HG02678 (cell line): ENCODE measurements at regions not wholly inside any gene's neighbourhood (a gene's known extent, or its start where the extent isn't known, plus 50 kb on each side); places are given as distances from the start of the nearest gene placed in this dataset.
"Not testable (repeated sequence)": the region's sequence is repeated elsewhere in the genome, so short reads cannot be mapped to it uniquely, and the experiment has no call there.

Source experiments
- ATAC-seq: cut with Tn5 transposase; IDR thresholded peaks from one replicate; pipeline ENCODE4 v1.9.1; 2021; ENCODE audit warnings: mild to moderate bottlenecking, moderate library complexity; ENCODE audit not compliant: unreplicated experiment

- ATAC-seq = not testable (repeated sequence)
Observed at GRCh38 chr18:30839056-30839561, 203.4 kb downstream of the DSC3 start.

GRCh38 chr18:30828700-30829099 is 213.8 kb downstream of the DSC3 start:
- no peak for ATAC-seq

DNA sequence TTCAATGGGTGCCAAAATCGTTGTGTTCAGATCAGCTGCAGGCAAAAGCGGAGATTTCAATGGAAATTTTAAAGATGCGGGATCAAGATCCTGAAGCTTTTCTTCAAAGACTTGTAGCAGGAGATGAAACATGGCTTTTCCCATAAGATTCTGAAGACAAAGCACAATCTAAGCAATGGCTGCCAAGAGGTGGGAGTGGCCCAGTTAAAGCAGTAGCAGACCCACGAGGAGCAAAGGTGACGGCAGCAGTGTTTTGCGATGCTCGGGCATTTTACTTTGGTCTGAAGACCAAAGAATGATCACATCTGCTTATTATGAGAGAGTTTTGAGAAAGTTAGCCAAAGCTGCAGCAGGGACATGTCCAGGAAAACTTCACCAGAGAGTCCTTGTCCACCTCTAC is 222.9 kb downstream of the DSC3 start:
- no peak for ATAC-seq

GRCh38 chr18:30814446-30814845 is 228.1 kb downstream of the DSC3 start:
- ATAC-seq = no peak

GRCh38 chr18:30811580-30811979 is 231.0 kb downstream of the DSC3 start:
- ATAC-seq = no peak

GRCh38 chr18:30810580-30810979 is 232.0 kb downstream of the DSC3 start:
- ATAC-seq = no peak

- no peak for ATAC-seq
Observed at GRCh38 chr18:30806823-30807222, 235.7 kb downstream of the DSC3 start.

GRCh38 chr18:30800800-30801199 is 241.7 kb downstream of the DSC3 start:
- ATAC-seq = no peak

DNA sequence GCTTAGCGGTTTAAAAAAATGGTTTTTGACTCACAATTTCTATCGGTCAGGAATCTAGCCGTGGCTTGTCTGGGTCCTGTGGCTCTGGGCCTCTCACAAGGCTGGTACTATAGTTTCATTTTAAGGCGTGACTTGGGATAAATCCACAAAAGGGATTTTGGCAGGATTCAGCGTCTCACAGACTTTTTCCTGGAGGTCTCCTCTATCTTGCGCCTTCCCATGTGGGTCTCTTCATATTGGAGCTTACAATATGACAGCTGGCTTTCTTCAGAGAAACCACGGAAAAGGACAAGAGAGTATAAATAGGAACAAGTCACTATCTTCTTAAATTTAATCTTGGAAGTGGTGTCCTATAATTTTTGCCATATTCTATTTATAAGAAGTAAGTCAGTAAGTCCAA is 250.5 kb downstream of the DSC3 start:
- ATAC-seq = no peak

- ATAC-seq = not testable (repeated sequence)
Observed at GRCh38 chr18:30788411-30788991, 254.0 kb downstream of the DSC3 start.

- no peak for ATAC-seq
Observed at GRCh38 chr18:30787410-30787809, 255.1 kb downstream of the DSC3 start.

DNA sequence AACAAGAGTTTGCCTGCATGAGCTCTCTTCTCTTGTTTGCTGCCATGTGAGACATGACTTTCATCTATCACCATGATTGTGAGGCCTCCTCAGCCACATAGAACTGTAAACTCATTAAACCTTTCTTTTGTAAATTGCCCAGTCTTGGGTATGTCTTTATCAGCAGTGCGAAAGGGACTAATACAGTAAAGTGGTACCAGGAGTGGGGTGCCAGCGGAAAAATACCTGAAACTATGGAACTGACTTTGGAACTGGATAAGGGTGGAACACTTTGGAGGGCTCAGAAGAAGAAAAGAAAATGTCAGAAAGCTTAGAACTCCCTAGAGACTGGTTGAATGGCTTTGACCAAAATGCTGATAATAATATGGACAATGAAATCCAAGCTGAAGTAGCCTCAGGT is 260.9 kb downstream of the DSC3 start:
- no peak for ATAC-seq

DNA sequence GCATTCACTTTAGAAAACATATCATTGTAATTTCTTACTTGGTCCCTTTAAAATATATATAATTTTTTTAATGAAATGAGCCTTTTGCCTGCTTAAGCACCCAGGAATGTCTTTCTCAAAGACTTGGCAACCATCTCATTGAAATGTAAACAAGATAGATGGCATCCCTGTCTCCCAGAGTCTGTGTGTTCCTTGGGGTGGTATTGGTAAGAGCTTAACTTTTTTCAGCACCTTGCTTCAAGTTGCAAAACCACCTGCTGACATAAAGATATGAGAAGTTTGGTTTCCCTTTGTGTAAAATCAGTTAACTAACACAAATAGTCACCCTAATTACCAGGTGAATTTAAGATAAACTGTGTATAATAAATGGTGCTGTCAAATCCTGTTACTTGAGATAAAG is 266.9 kb downstream of the DSC3 start:
- no peak for ATAC-seq

DNA sequence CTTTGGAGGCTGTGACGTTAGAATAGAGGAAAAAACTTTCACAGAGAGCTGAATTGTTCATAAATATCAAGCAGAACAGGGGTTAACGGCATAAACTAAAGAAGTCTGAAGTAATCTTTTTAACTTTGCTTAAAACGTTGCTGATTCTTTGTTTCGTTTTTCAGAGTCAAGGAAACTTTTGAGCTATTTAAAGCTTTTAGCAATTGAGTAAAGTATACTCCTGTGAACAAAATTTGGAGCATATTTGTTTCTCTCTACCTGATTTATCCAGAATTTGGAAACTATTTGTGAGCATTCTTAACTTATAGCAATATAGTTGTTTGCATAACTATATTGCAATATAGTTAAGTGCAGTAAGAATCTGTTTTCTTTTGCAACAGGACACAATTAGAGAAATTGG is 270.4 kb downstream of the DSC3 start:
- ATAC-seq = not testable (repeated sequence)

DNA sequence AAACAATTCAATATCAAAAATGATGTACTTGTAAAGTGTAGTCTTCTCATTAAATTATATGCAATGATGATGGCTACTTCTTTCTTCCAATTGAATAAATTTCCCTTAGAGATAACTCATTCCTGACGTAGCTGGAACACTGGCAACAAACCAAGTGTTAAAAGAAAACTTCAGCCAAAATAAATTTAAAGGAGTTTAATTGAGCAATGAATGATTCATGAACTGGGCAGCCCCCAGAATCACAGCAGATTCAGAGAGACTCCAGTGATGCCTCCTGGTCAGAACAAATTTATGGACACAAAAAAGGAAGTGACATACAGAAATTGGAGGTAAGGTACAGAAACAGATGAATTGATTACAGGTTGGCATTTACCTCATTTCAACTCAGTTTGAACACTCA is 276.5 kb downstream of the DSC3 start:
- no peak for ATAC-seq

DNA sequence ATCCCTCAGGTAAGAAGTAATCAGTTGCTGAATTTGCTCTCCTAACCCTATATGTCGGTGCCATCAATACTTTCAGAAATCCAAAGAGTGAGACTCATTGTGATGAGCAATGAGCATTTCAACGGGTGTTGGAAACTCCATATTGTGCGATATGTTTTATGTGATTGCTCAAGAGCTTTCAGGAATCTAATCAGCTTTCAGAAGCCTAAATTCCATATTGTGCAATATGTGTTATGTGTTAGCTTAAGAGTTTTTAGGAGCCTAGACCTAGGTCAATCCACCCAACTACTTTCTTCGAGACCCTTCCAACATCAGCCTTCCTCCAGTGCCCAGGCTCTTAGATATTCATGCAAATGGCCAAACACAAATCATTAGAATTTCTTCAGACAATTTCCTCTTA is 277.3 kb downstream of the DSC3 start:
- no peak for ATAC-seq

GRCh38 chr18:30763902-30764350 is 278.6 kb downstream of the DSC3 start:
- no peak for ATAC-seq

GRCh38 chr18:30754846-30755245 is 287.7 kb downstream of the DSC3 start:
- ATAC-seq = no peak

DNA sequence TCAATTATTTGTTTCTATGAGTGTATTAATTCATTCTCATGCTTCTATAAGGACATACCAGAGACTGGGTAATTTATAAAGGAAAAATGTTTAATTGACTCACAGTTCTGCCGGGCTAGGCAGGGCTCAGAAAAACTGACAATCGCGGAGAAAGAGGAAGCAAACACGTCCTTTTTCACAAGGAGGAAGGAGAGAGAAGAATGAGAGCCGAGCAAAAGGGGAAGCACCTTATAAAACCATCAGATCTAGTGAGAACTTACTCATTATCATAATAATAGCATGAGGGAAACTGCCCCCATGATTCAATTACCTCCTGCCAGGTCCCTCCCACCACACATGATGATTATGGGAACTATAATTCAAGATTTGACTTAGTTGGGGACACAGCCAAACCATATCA is 294.0 kb downstream of the DSC3 start:
- no peak for ATAC-seq

DNA sequence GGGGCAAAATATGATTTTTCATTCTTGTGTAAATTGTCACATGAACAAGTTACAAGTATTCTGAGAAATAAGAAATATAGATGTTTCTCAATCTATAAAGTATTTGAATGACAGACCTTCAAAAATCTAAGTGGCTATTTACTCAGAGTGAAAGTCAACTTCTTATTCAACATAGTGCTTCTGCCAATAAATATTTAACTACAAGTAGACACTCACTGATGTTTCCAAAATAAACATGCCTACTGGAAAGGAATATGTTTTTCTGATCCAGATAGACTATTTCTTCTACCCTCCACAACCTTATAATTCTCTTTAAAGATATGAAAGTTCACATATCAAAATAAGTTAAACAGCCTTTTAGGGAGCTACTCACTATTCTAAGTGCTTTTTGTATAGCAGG is 296.3 kb downstream of the DSC3 start:
- ATAC-seq = no peak

DNA sequence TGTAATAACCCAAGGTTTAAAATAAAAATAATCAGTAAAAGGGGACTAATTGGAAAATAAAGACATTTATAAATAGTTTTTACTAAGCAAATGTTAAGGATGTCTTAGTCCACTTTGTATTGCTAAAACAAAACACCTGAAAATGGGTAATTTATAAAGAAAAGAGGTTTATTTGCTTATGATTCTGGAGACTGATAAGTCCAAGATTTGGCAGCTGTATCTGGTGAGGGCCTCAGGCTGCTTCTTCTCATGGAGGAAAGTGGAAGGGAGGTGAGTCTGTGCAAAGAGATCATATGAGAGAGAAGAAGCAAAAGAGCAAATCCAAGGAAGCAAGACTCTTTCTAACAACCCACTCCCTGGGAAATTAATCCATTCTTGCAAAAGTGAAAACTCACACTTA is 299.5 kb downstream of the DSC3 start:
- no peak for ATAC-seq

DNA sequence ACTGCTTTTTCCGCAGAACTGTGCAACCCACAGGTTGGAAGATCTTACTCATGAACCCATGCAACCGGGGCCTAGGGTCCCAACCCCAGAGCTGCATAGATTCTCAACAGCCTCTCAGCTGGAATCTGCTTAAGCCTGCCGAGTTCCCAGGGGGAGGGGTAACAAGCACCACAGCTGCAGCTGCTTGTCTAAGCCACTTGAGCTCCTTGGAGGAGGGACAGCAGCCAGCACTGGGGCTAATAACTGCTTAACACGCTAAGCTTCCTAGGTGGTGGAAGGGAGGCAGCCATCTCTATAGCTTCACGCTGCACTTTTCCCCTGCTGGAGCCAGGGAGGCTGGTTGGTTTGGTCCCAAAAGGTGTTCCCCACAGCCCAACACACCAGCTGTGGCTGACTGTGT is 311.6 kb downstream of the DSC3 start:
- ATAC-seq = no peak

DNA sequence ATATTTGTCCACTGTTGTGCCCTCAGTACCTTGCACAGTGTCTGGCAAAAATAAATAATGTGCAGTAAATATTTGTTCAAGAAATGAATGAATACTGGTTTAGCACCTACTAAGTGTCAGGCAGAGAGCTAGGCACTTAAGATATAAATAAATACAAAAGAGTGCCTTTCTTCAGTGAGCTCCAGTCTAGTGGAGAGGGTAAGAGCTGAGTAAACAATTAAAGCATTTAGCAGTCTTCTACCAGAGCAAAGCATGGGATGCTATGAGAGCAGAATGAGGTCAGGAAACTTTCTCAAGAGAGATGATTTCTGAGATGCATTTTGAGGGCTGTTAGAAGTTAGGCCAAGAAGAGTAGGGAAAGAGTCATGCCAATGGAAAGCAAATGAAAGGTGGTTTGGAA is 314.7 kb downstream of the DSC3 start:
- no peak for ATAC-seq
